HepG2 (cell line): ENCODE measurements at regions not wholly inside any gene's neighbourhood (a gene's known extent, or its start where the extent isn't known, plus 50 kb on each side); places are given as distances from the start of the nearest gene placed in this dataset.

Source experiments
- ATAC-seq: fragments of 200-7000 bp; cut with Tn5 transposase; 3 replicates; pipeline ENCODE4 v1.9.1; 2020; ENCODE audit warnings: mild to moderate bottlenecking, moderate library complexity
- BruUV-seq: library from RNA; stranded (reverse); fragments of 400-500 nt; replicated peaks from 2 replicates; lab custom pipeline; 2021; lab: Mats Ljungman, UMichigan
- CTCF ChIA-PET: fragments of 300-600 bp; formaldehyde crosslinking; extraction: SDS; loops from one replicate; lab custom pipeline; 2021; ENCODE audit warnings: low total read pairs, inconsistent platforms, low intra/inter-chr PET ratio; lab: Yijun Ruan, JAX
- POLR2A ChIA-PET: fragments of 350-600 bp; sonication (Branson Sonifier 250); formaldehyde crosslinking; loops from one replicate; lab custom pipeline; 2020; ENCODE audit warnings: antibody characterized with exemption, inconsistent platforms; lab: Yijun Ruan, JAX
- DNase-seq: peaks from one replicate; pipeline ENCODE4 v3.0.0-alpha.2; 2015; ENCODE audit warnings: low spot score
- FAIRE-seq: peaks from 3 replicates; lab custom pipeline; 2011; peaks lifted over from hg19 to GRCh38; lab: Jason Lieb, UNC
- H2AFZ ChIP-seq: one replicate; pipeline ENCODE4 v1.6.1; 2011; ENCODE audit warnings: low read length, inconsistent platforms
- H3K27ac ChIP-seq: fragments of 300-600 bp; 3 replicates; pipeline ENCODE4 v1.8.0; 2011; ENCODE audit warnings: mixed run types, mild to moderate bottlenecking, mixed read lengths, low read length, inconsistent platforms; ENCODE audit not compliant: insufficient read depth; ENCODE audit errors: extremely low read length
- H3K27me3 ChIP-seq, 2 experiments: fragments of 200-600 bp in 1 of 2; 2 replicates in 1 of 2; 3 replicates in 1 of 2; pipeline versions ENCODE4 v1.6.0 to v1.8.0; 2011; ENCODE audit warnings: low read length in 2 of 2, mild to moderate bottlenecking in 2 of 2, moderate library complexity in 2 of 2, inconsistent platforms in 1 of 2; ENCODE audit not compliant: insufficient read depth in 2 of 2, control insufficient read depth in 1 of 2
- H3K36me3 ChIP-seq, 2 experiments: fragments of 200-600 bp in 1 of 2; replicated peaks in 1 of 2; 2 replicates in 1 of 2; 3 replicates in 1 of 2; pipeline versions ENCODE4 v1.5.1 to v1.8.0; 2011; ENCODE audit warnings: low read length in 2 of 2, inconsistent platforms in 1 of 2; ENCODE audit not compliant: insufficient read depth in 2 of 2, control insufficient read depth in 1 of 2
- H3K4me1 ChIP-seq: 2 replicates; pipeline ENCODE4 v1.5.1; 2012; ENCODE audit warnings: low read length, inconsistent platforms; ENCODE audit not compliant: insufficient read depth
- H3K4me2 ChIP-seq: 2 replicates; pipeline ENCODE4 v1.6.0; 2011; ENCODE audit warnings: low read depth, low read length, inconsistent platforms
- H3K4me3 ChIP-seq, 3 experiments: fragments of 200-600 bp in 1 of 3; sonication (generic), shearing (Covaris generic) in 1 of 3; replicated peaks in 1 of 3; 2 replicates each; pipeline ENCODE4 v1.5.1; 2011 to 2016; ENCODE audit warnings: low read length in 3 of 3, inconsistent platforms in 2 of 3, low read depth in 2 of 3, mild to moderate bottlenecking in 2 of 3, control low read depth in 1 of 3, mixed read lengths in 1 of 3; ENCODE audit not compliant: insufficient read depth in 1 of 3
- H3K79me2 ChIP-seq: one replicate; pipeline ENCODE4 v1.6.1; 2011; ENCODE audit warnings: low read length, inconsistent platforms; ENCODE audit not compliant: insufficient read depth
- H3K9ac ChIP-seq: 2 replicates; pipeline ENCODE4 v1.6.0; 2011; ENCODE audit warnings: mild to moderate bottlenecking, low read depth, low read length, inconsistent platforms; ENCODE audit not compliant: insufficient read depth
- H3K9me3 ChIP-seq: 2 replicates; pipeline ENCODE4 v1.5.1; 2012; ENCODE audit warnings: mild to moderate bottlenecking, low read length
- H4K20me1 ChIP-seq: 2 replicates; pipeline ENCODE4 v1.6.0; 2011; ENCODE audit warnings: inconsistent platforms, mild to moderate bottlenecking, low read length, moderate library complexity; ENCODE audit not compliant: insufficient read depth
- ELF4 ChIP-seq: sonication (generic); formaldehyde crosslinking; IDR thresholded peaks from 2 replicates; pipeline ENCODE4 v1.5.0; 2020; ENCODE audit warnings: missing genetic modification reagents, mild to moderate bottlenecking, moderate library complexity, borderline replicate concordance
- GABPA ChIP-seq, 2 experiments: IDR thresholded peaks; 2 replicates each; pipeline ENCODE4 v1.6.1; 2011 to 2016; ENCODE audit warnings: low read depth in 2 of 2, low read length in 1 of 2, missing biosample characterization in 1 of 2, missing genetic modification characterization in 1 of 2
- MIER3 ChIP-seq: IDR thresholded peaks from 2 replicates; pipeline ENCODE4 v1.6.1; 2016; ENCODE audit warnings: missing compliant biosample characterization, borderline replicate concordance
- SNAI1 ChIP-seq: sonication (generic); formaldehyde crosslinking; IDR thresholded peaks from 2 replicates; pipeline ENCODE4 v1.5.0; 2020; ENCODE audit warnings: mild to moderate bottlenecking, missing genetic modification reagents, borderline replicate concordance
- ZNF501 ChIP-seq: sonication (generic); formaldehyde crosslinking; IDR thresholded peaks from 2 replicates; pipeline ENCODE4 v1.5.1; 2020; ENCODE audit warnings: mild to moderate bottlenecking, moderate library complexity, missing genetic modification reagents
- ZNF510 ChIP-seq: sonication (generic); formaldehyde crosslinking; IDR thresholded peaks from 2 replicates; pipeline ENCODE4 v1.4.0; 2020; ENCODE audit warnings: low read depth, mild to moderate bottlenecking, missing genetic modification reagents
- ZNF761 ChIP-seq: sonication (generic); formaldehyde crosslinking; conservative IDR thresholded peaks from 2 replicates; pipeline ENCODE4 v1.4.0; 2020; ENCODE audit warnings: mild to moderate bottlenecking, missing genetic modification reagents
- ZNF816 ChIP-seq: sonication (generic); formaldehyde crosslinking; IDR thresholded peaks from 2 replicates; pipeline ENCODE4 v1.8.0; 2022; ENCODE audit warnings: missing genetic modification reagents, mild to moderate bottlenecking, borderline replicate concordance
- WGBS: methylation state at CpG from one replicate; pipeline ENCODE4 v1.1.6; 2017; ENCODE audit warnings: low lambda C conversion rate; 5-methylcytosine and 5-hydroxymethylcytosine counted together
- in situ Hi-C: cut with HindIII; loops from 2 replicates; pipeline ENCODE4 v1.10.0; 2017; ENCODE audit warnings: low pct_unique_long_range_greater_than_20kb; ENCODE audit not compliant: extremely low pct_ligation_motif_present
- intact Hi-C: fragments of 100-400 bp; cut with micrococcal nuclease; formaldehyde crosslinking; loops from one replicate; pipeline ENCODE4 v1.10.0; 2022; ENCODE audit not compliant: unreplicated experiment
- TF ChIP-seq, protein P1 (sequence below): sonication (generic); formaldehyde crosslinking; IDR thresholded peaks from 2 replicates; pipeline ENCODE4 v1.5.1; 2020; ENCODE audit warnings: mild to moderate bottlenecking, missing genetic modification reagents, borderline replicate concordance

DNA sequence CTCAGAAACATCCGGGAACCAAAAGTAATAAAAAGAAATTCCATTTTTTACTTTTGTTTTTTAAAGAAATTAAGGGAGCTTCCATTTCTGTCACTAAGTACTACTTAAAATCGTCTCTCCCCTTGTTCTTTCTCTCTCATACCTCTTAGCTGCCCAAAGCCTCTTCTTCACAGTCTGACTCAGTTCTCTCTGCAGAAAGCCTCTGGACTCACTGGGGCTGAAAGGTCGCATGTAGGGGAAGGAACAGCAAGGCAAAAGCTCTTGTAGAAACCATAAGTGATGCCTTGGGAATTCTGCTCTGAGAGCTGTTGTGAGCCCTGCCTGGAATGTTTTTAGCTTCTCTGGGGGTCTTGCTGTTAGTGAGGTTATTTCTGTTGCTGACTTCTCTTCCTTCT, 100.8 kb upstream of the RANBP3L start:
- Histone ChIP-seq H3K4me1 (peaks cover 52% of the 10 kb centered on the region), H3K27me3 (no peaks in the 10 kb centered on the region; a peak in 1 of 5 replicates), H3K36me3 (no peaks in the 10 kb centered on the region), H3K9me3 (no peaks in the 10 kb centered on the region), H4K20me1 (no peaks in the 10 kb centered on the region), H3K79me2 (no peaks in the 10 kb centered on the region), H2AFZ (peak overlapping the region; percentile 57), H3K4me3 (peak overlapping the region in 2 of 3 experiments; percentile 17 to 39; a peak in 2 of 6 replicates), H3K27ac (peak overlapping the region; percentile 76), H3K4me2 (peak overlapping the region; percentile 69), H3K9ac (peak overlapping the region; percentile 40; the same call in 1 of the 2 replicates)
- DNase-seq = no peak
- FAIRE-seq = no peak
- ATAC-seq = no peak; the same call in 2 of the 3 replicates
- WGBS = 60% methylated on average over 3 of the region's 3 CpGs
- 0 out of 2 replicates have a peak, but pooled peaks have one; percentile 1 for TF ChIP-seq MIER3 (CRISPR knock-in tag)
- TF ChIP-seq SNAI1 (CRISPR knock-in tag) = no peak
- ChIA-PET POLR2A (interaction anchor here (4.4 kb wide), 1 partner anchor 161 kb away, joined by 47 read pairs; the partner anchor contains the start of gene NADK2), CTCF (no interaction called here)
- intact Hi-C loops (no loop called here), in situ Hi-C loops (no loop called here)
- BruUV-seq = no TSS peak

DNA sequence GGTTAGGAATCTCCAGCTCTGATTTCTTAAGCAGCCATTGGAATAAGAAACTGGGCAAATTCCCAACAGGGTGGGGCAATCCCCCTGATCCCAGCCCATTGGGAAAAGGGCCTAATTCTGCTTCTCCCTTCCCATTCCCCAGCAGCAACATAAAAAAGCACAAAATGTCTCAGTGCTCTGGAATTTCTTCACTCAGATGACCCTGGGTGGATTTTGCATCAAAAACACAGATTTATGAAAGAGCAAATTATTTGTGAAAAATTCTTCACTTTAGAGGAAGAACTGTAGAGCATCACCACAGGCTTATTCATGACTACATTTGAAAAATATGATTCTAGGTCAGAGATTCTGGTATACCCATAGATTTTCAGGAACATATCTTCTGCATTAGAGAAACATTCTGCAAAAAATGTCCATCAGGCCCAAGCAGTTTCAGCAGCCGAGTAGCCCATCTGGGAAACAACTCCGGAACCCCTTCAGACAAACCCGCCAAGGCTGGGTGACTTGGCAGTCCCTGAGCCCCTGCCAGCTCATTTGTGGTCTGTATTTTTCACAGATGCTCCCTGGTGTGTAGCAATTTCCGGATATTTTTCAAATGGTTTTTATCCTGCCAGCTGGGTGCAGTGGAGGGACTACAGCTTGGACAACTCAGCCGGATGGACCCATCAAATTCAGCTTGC, 102.1 kb upstream of the RANBP3L start:
- no peaks in the 10 kb centered on the region; a peak in 1 of 5 replicates for H3K27me3 ChIP-seq
- DNase-seq = no peak
- H3K4me3 ChIP-seq = no peak overlapping the region
- H3K27ac ChIP-seq = peak overlapping the region; percentile 76
- peak overlapping the region; percentile 12 for H2AFZ ChIP-seq
- CTCF ChIA-PET = no interaction called here
- no peak for FAIRE-seq
- peaks cover under 1% of the 10 kb centered on the region; the same call in 1 of the 2 replicates for H3K9me3 ChIP-seq
- peak; percentile 25 for ATAC-seq
- POLR2A ChIA-PET = interaction anchor here (0.8 to 4.4 kb wide), 2 partner anchors 162 to 167 kb away, joined by 3 to 47 read pairs; partner anchors contain the start of gene NADK2
- BruUV-seq = no TSS peak
- no peaks in the 10 kb centered on the region for H3K36me3 ChIP-seq
- no peak overlapping the region for H3K9ac ChIP-seq
- intact Hi-C loops (no loop called here), in situ Hi-C loops (no loop called here)
- 92% methylated on average over 5 of the region's 5 CpGs for WGBS
- no peaks in the 10 kb centered on the region for H4K20me1 ChIP-seq
- peak overlapping the region; percentile 69 for H3K4me2 ChIP-seq
- H3K79me2 ChIP-seq = no peaks in the 10 kb centered on the region
- H3K4me1 ChIP-seq = peaks cover 46% of the 10 kb centered on the region
- TF ChIP-seq, protein P1, sequence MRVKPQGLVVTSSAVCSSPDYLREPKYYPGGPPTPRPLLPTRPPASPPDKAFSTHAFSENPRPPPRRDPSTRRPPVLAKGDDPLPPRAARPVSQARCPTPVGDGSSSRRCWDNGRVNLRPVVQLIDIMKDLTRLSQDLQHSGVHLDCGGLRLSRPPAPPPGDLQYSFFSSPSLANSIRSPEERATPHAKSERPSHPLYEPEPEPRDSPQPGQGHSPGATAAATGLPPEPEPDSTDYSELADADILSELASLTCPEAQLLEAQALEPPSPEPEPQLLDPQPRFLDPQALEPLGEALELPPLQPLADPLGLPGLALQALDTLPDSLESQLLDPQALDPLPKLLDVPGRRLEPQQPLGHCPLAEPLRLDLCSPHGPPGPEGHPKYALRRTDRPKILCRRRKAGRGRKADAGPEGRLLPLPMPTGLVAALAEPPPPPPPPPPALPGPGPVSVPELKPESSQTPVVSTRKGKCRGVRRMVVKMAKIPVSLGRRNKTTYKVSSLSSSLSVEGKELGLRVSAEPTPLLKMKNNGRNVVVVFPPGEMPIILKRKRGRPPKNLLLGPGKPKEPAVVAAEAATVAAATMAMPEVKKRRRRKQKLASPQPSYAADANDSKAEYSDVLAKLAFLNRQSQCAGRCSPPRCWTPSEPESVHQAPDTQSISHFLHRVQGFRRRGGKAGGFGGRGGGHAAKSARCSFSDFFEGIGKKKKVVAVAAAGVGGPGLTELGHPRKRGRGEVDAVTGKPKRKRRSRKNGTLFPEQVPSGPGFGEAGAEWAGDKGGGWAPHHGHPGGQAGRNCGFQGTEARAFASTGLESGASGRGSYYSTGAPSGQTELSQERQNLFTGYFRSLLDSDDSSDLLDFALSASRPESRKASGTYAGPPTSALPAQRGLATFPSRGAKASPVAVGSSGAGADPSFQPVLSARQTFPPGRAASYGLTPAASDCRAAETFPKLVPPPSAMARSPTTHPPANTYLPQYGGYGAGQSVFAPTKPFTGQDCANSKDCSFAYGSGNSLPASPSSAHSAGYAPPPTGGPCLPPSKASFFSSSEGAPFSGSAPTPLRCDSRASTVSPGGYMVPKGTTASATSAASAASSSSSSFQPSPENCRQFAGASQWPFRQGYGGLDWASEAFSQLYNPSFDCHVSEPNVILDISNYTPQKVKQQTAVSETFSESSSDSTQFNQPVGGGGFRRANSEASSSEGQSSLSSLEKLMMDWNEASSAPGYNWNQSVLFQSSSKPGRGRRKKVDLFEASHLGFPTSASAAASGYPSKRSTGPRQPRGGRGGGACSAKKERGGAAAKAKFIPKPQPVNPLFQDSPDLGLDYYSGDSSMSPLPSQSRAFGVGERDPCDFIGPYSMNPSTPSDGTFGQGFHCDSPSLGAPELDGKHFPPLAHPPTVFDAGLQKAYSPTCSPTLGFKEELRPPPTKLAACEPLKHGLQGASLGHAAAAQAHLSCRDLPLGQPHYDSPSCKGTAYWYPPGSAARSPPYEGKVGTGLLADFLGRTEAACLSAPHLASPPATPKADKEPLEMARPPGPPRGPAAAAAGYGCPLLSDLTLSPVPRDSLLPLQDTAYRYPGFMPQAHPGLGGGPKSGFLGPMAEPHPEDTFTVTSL (CRISPR knock-in tag) = peak; percentile 2; the same call in 1 of the 2 replicates
- no peak for TF ChIP-seq ELF4 (CRISPR knock-in tag)
- 0 out of 2 replicates have a peak, but pooled peaks have one; percentile 57 for TF ChIP-seq ZNF510 (CRISPR knock-in tag)
- 0 out of 2 replicates have a peak, but pooled peaks have one; percentile 5 for TF ChIP-seq ZNF761 (CRISPR knock-in tag)
- TF ChIP-seq ZNF501 = peak; percentile 12; the same call in 1 of the 2 replicates
- TF ChIP-seq GABPA (IDR thresholded peaks at IDR 0.05; ENCODE audit: low read depth, low read length) = no peak
- no peak for TF ChIP-seq GABPA (CRISPR knock-in tag; IDR thresholded peaks at IDR 0.05; ENCODE audit: low read depth)
- 0 out of 2 replicates have a peak, but pooled peaks have one; percentile 16 for TF ChIP-seq ZNF816 (CRISPR knock-in tag)
